Endothelial cell of umbilical vein (primary cell): ENCODE measurements at regions not wholly inside any gene's neighbourhood (a gene's known extent, or its start where the extent isn't known, plus 50 kb on each side); places are given as distances from the start of the nearest gene placed in this dataset.

Experiments
- BruUV-seq: library from RNA; stranded (reverse); fragments of 400-500 nt; replicated peaks from 2 replicates; lab custom pipeline; 2021; lab: Mats Ljungman, UMichigan
- CTCF ChIA-PET: fragments of 300-600, 350-600 bp; sonication (Branson Sonifier 250); formaldehyde crosslinking; loops from one replicate; lab custom pipeline; 2021; ENCODE audit warnings: antibody characterized with exemption, inconsistent platforms; lab: Charles Lee
- POLR2A ChIA-PET: fragments of 300-600, 350-600 bp; sonication (Branson Sonifier 250); formaldehyde crosslinking; loops from one replicate; lab custom pipeline; 2021; ENCODE audit warnings: antibody characterized with exemption, inconsistent platforms; lab: Charles Lee
- DNase-seq: peaks from one replicate; pipeline ENCODE4 v3.0.0-alpha.2; 2011; ENCODE audit warnings: low read depth, low spot score
- FAIRE-seq: peaks from 2 replicates; lab custom pipeline; 2011; peaks lifted over from hg19 to GRCh38; lab: Jason Lieb, UNC
- H2AFZ ChIP-seq: 2 replicates; pipeline ENCODE4 v1.6.0; 2012; ENCODE audit warnings: low read depth, low read length, control low read depth, inconsistent platforms
- H3K27ac ChIP-seq: 2 replicates; pipeline ENCODE4 v1.5.1; 2011; ENCODE audit warnings: low read depth, mild to moderate bottlenecking, control low read depth, low read length, moderate library complexity; ENCODE audit not compliant: insufficient read depth
- H3K27me3 ChIP-seq, 2 experiments: 2 replicates each; pipeline versions ENCODE4 v1.6.0 to v1.6.1; 2011; ENCODE audit warnings: low read length in 2 of 2, mixed read lengths in 1 of 2; ENCODE audit not compliant: control insufficient read depth in 2 of 2, insufficient read depth in 2 of 2
- H3K36me3 ChIP-seq, 2 experiments: 2 replicates in 1 of 2; 3 replicates in 1 of 2; pipeline ENCODE4 v1.5.1; 2011; ENCODE audit warnings: low read length in 2 of 2, mild to moderate bottlenecking in 1 of 2, moderate library complexity in 1 of 2; ENCODE audit not compliant: control insufficient read depth in 2 of 2, insufficient read depth in 2 of 2; ENCODE audit errors: extremely low read depth in 1 of 2
- H3K4me1 ChIP-seq: 3 replicates; pipeline ENCODE4 v1.5.1; 2011; ENCODE audit warnings: mild to moderate bottlenecking, low read length; ENCODE audit not compliant: control insufficient read depth, insufficient read depth; ENCODE audit errors: extremely low read depth
- H3K4me2 ChIP-seq: 2 replicates; pipeline ENCODE4 v1.6.1; 2011; ENCODE audit warnings: low read length, control low read depth, mixed read lengths; ENCODE audit not compliant: insufficient read depth
- H3K4me3 ChIP-seq, 3 experiments: fragments of 200-600 bp in 1 of 3; sonication (generic), shearing (Covaris generic) in 1 of 3; replicated peaks in 1 of 3; 2 replicates each; pipeline ENCODE4 v1.5.1; 2011 to 2016; ENCODE audit warnings: control low read depth in 3 of 3, low read length in 3 of 3, mild to moderate bottlenecking in 2 of 3, inconsistent platforms in 1 of 3, low read depth in 1 of 3, moderate library complexity in 1 of 3; ENCODE audit not compliant: insufficient read depth in 1 of 3
- H3K79me2 ChIP-seq: 2 replicates; pipeline ENCODE4 v1.6.0; 2012; ENCODE audit warnings: low read length, inconsistent platforms; ENCODE audit not compliant: control insufficient read depth, insufficient read depth
- H3K9ac ChIP-seq: replicated peaks from 2 replicates; pipeline ENCODE3; 2011; ENCODE audit warnings: low read length, control low read depth; ENCODE audit not compliant: insufficient read depth; ENCODE audit errors: extremely low read depth
- H3K9me1 ChIP-seq: replicated peaks from 3 replicates; pipeline ENCODE4 v1.6.0; 2011; ENCODE audit warnings: mild to moderate bottlenecking, low read length; ENCODE audit not compliant: control insufficient read depth, insufficient read depth; ENCODE audit errors: extremely low read depth
- H3K9me3 ChIP-seq: replicated peaks from 2 replicates; pipeline ENCODE4 v1.5.1; 2012; ENCODE audit warnings: low read length, inconsistent platforms; ENCODE audit not compliant: control insufficient read depth, insufficient read depth
- H4K20me1 ChIP-seq: replicated peaks from 2 replicates; pipeline ENCODE3; 2011; ENCODE audit warnings: mild to moderate bottlenecking, low read length; ENCODE audit not compliant: control insufficient read depth, insufficient read depth; ENCODE audit errors: extremely low read depth
- EZH2 ChIP-seq: IDR thresholded peaks from 2 replicates; pipeline ENCODE4 v1.6.1; 2012; ENCODE audit warnings: borderline replicate concordance, low read depth, mild to moderate bottlenecking, moderate library complexity, low read length, inconsistent platforms; ENCODE audit not compliant: severe bottlenecking
- FOS ChIP-seq: IDR thresholded peaks from 2 replicates; pipeline ENCODE4 v1.6.1; 2011; ENCODE audit warnings: mild to moderate bottlenecking, low read length, moderate library complexity, borderline replicate concordance; ENCODE audit not compliant: insufficient read depth
- GATA2 ChIP-seq: IDR thresholded peaks from 2 replicates; pipeline ENCODE4 v1.7.0; 2011; ENCODE audit warnings: low read depth, mild to moderate bottlenecking, moderate library complexity, mixed read lengths, low read length; ENCODE audit not compliant: insufficient read length, insufficient read depth
- JUN ChIP-seq: IDR thresholded peaks from 2 replicates; pipeline ENCODE4 v1.6.1; 2011; ENCODE audit warnings: borderline replicate concordance, low read depth; ENCODE audit not compliant: insufficient read length, insufficient read depth
- MYC ChIP-seq: IDR thresholded peaks from one replicate; pipeline ENCODE4 v1.6.1; 2011; ENCODE audit warnings: mild to moderate bottlenecking, low read depth, low read length
- POLR2A ChIP-seq: IDR thresholded peaks from 2 replicates; pipeline ENCODE4 v1.6.1; 2012; ENCODE audit warnings: low read depth, mild to moderate bottlenecking, control low read depth, low read length
- POLR2AphosphoS5 ChIP-seq: IDR thresholded peaks from 2 replicates; pipeline ENCODE4 v1.6.1; 2012; ENCODE audit warnings: low read depth, mild to moderate bottlenecking, control low read depth, low read length, moderate library complexity; ENCODE audit not compliant: insufficient read depth
- dilution Hi-C: fragments of 300-500 bp; cut with MboI; formaldehyde crosslinking; loops from one replicate; pipeline ENCODE4 v1.15.0; 2019; ENCODE audit warnings: low sequenced_read_pairs; ENCODE audit not compliant: extremely low pct_ligation_motif_present
- intact Hi-C: fragments of 100-400 bp; cut with micrococcal nuclease; formaldehyde crosslinking; loops from one replicate; pipeline ENCODE4 v1.10.0; 2022
- TF ChIP-seq, protein P1 (sequence below), 2 donors: IDR thresholded peaks; 1 replicate in 1 of 2; 2 replicates in 1 of 2; pipeline ENCODE4 v1.5.1; 2011; ENCODE audit warnings: low read length in 2 of 2, mild to moderate bottlenecking in 2 of 2, moderate library complexity in 2 of 2, control low read depth in 1 of 2, inconsistent platforms in 1 of 2, low read depth in 1 of 2; ENCODE audit not compliant: insufficient read depth in 1 of 2; ENCODE audit errors: extremely low read depth in 1 of 2
- TF ChIP-seq, protein P2 (sequence below): IDR thresholded peaks from 2 replicates; pipeline ENCODE4 v1.6.1; 2011; ENCODE audit not compliant: insufficient read depth, insufficient read length

DNA sequence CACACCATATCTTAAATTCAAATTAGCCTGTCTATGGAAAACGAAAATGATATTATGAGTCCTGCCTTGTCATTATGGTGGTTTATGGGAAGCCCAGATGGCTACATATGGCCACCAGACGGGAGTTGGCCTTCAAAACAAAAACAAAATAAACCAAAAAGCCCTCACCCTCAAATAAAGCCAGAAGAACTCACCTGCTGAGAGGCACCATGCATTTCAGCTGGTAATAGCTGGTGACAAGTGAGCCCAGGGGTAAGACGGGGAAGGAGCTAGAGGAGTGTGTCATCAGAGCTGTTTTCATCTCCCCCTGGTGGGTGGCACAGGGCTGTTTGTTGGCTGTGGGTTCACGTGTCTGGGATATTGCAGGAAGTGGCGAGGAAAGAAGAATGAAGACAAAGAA is 152.9 kb downstream of the EFNB2 start:
- no TSS peak for BruUV-seq
- H3K79me2 ChIP-seq, result no peaks in the 10 kb centered on the region

More for the DNA sequence above, 152.9 kb downstream of the EFNB2 start:
- no peaks in the 10 kb centered on the region for H3K4me1 ChIP-seq
- no peak overlapping the region for H3K9ac ChIP-seq
- no peak for FAIRE-seq
- no peaks in the 10 kb centered on the region for H3K9me3 ChIP-seq
- no peak overlapping the region for H3K27ac ChIP-seq
- TF ChIP-seq, protein P1, sequence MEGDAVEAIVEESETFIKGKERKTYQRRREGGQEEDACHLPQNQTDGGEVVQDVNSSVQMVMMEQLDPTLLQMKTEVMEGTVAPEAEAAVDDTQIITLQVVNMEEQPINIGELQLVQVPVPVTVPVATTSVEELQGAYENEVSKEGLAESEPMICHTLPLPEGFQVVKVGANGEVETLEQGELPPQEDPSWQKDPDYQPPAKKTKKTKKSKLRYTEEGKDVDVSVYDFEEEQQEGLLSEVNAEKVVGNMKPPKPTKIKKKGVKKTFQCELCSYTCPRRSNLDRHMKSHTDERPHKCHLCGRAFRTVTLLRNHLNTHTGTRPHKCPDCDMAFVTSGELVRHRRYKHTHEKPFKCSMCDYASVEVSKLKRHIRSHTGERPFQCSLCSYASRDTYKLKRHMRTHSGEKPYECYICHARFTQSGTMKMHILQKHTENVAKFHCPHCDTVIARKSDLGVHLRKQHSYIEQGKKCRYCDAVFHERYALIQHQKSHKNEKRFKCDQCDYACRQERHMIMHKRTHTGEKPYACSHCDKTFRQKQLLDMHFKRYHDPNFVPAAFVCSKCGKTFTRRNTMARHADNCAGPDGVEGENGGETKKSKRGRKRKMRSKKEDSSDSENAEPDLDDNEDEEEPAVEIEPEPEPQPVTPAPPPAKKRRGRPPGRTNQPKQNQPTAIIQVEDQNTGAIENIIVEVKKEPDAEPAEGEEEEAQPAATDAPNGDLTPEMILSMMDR (IDR thresholded peaks at IDR 0.05; ENCODE audit: extremely low read depth in 1 of 2, insufficient read depth in 1 of 2, low read depth in 1 of 2, low read length in 2 of 2), result no peak
- TF ChIP-seq POLR2A (no peak), MYC (no peak), GATA2 (no peak), JUN (no peak), EZH2 (no peak), FOS (no peak), POLR2AphosphoS5 (no peak)
- TF ChIP-seq, protein P2, sequence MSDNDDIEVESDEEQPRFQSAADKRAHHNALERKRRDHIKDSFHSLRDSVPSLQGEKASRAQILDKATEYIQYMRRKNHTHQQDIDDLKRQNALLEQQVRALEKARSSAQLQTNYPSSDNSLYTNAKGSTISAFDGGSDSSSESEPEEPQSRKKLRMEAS, result no peak
- H2AFZ ChIP-seq, result no peak overlapping the region
- CTCF ChIA-PET, result no interaction called here
- no peaks in the 10 kb centered on the region for H3K27me3 ChIP-seq
- H3K9me1 ChIP-seq, result no peaks in the 10 kb centered on the region
- no peak overlapping the region for H3K4me2 ChIP-seq
- intact Hi-C loops, result no loop called here
- no peaks in the 10 kb centered on the region for H3K36me3 ChIP-seq
- POLR2A ChIA-PET, result no interaction called here
- H4K20me1 ChIP-seq, result no peaks in the 10 kb centered on the region
- no peak overlapping the region for H3K4me3 ChIP-seq
- dilution Hi-C loops, result no loop called here
- DNase-seq, result no peak
